Muscle of back (tissue), 3 donors: ENCODE measurements at regions not wholly inside any gene's neighbourhood (a gene's known extent, or its start where the extent isn't known, plus 50 kb on each side); places are given as distances from the start of the nearest gene placed in this dataset.
"Not testable (repeated sequence)": the region's sequence is repeated elsewhere in the genome, so short reads cannot be mapped to it uniquely, and the experiment has no call there.

Experiments
- DNase-seq, 3 donors: peaks; one replicate each; pipeline versions ENCODE4 v3.0.0 to v3.0.0-alpha.2; 2013

DNA sequence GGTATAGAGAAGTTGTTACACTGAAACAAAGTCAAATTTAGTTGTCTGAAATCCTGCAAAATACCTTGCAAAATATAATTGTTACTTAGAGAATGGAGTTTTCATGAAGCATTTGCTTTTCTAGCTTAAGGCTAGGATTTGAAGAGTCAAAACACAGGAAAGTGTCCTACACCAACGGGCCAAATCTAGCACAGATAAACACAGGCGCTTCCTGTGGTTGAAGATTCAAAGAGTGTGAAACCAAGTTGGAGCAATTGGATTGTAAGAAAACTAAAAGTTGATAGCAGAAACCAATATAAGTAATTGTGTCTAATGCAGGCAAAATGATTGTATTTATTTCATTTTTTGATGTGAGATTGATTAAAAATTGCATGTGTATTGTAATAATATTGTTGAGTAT is 2002.5 kb upstream of the TENM3 start:
- DNase-seq: no peak

DNA sequence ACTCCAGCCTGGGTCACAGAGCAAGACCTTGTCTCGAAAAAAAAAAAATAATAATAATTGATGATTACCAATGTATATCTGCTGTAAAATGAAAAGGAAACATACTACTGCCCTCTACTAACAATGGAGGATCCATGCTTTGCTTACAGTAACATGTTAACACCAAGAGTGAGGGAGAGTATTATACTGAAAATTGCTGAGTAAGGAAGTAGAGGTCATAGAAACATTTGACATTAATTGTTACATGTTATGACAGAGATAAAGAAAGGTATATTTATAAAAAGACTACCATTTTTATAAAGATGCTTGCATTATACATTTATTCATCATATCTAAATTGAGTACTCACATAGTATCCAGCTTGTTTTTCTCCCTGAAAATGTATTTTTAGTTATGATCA is 1989.8 kb upstream of the TENM3 start:
- no peak for DNase-seq

DNA sequence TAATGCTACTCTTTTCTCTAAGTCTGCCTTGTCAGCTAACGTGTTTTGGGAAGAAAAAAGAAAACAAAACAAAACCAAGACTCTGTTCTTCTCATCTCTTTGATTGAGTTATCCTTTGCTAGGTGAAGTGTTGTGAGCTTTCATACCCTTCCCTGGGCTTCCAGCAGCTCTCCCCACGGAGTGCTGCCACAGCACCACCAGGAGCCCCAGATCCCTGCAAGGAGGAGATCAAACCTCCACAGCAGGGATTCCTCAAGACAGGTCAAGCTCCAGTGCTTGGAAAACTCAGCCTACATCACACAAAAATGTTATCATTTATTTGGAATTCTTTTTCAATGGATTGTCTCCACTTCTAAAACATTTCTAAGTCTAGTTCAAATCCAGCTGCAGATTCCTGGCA is 1981.9 kb upstream of the TENM3 start:
- DNase-seq: no peak

DNA sequence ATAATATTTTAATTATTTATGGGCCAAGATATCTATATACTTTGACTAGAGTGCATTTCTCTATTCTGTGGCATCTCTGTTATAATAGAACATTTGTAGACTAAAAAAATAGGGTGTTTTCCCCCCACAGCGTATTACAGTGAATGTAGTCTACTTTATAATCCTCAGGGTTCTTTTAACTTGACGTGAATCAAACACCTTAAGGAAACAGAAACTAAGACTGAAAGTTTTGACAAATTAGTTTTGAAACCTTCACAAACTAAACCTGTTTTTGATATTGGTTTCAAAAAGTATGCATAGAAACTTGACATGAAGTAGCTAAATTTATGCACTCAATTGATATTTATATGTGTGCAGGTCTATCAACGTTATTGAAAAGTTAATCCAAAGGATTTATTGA is 1963.1 kb upstream of the TENM3 start:
- DNase-seq: no peak

DNA sequence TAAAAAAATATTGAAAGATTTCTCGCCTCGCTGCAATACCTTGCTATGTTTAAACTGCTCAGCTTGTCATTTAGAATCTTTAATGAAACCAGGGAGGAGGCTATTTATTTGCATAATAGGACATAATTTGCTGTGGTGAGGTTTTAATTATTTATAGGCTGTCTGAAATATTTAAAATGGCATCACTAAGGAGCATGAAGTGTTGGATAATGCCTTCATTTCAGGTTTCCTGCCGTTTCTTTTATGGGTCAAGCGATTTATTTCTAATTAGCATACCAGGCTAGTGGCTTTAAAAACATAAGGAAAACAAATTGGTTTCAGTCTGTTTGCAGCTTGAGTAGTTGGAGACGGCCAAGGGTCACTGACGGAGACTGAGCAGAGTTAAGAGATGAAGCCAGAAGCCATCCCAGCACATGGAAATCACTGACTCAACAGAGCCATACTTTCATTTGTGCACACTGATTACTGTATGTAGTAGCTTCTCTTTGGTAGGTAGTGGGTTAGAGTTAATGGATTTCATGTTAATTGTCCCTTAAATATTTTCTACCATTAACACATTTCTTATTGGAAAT is 1962.4 kb upstream of the TENM3 start:
- DNase-seq: no peak

DNA sequence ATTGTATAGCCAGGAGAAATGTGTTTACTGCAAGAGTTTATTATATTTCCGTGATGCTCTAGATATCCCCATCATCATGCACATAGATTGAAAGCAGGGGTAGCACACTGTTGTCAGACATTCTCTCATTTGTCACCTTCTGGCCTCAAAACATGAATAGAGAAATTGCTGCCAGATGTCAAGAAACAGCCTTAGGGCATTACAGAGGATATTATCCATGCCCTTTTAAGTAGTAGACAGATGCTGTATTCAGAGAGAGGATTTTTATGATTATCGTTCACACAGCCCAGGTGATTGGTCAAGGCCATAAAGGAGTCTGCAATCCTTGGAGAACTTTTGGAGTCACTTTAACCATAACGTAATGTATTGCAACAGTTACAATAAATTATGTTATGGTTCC is 1961.5 kb upstream of the TENM3 start:
- no peak for DNase-seq

DNA sequence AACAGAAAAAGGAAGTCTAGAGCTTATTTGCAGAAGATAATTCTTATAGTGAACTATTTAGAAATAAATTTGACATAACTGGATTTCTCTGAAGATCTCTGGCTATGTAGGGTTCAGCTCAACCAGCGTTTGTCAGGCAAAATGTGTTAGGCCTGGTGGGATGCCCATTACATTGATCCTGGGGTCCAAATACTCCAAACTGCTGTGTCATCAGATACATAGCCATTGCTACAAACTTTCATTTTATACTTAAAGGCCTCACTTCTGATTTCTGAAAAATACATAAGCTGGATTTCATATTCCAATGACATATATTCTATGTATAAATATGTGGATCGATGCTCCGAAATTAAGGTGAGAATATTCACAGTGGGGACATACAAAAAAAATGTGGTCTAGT is 1958.9 kb upstream of the TENM3 start:
- no peak for DNase-seq

DNA sequence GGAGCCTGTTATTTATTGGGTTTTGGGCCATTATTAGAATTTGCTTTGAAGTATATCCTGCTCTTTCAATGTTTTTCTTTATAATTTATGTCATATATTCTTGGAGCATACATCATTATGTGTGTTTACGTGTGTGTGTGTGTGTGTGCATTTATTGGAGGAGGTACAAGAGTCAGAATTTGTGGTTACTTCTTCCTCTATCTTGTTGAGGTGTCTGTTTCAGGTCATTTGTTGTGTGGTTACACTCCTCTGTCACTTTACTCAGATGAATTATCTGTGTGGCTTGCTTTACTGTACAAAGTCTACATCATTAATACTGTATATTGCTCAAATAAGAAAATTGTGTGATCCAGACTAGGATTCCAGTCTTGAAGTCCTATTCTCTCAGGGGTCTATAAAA is 1957.4 kb upstream of the TENM3 start:
- no peak for DNase-seq

DNA sequence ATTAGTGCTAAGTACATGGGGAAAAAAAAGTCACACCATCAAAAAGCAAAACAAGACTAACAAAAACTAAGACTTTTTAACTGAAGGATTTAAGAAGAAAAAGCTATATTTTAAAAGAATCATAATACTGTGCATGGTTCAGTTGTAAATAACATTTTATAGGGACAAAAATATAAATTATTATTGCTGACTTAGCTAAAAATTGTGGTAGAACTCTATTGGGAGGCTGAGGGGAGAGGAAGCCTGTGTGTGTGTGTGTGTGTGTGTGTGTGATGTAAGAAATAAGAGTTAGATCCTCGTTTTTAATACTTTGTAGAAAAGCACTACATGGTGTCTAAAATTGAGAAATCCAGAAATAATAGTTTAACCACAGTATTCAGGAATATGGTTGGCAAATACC is 1950.9 kb upstream of the TENM3 start:
- no peak for DNase-seq

DNA sequence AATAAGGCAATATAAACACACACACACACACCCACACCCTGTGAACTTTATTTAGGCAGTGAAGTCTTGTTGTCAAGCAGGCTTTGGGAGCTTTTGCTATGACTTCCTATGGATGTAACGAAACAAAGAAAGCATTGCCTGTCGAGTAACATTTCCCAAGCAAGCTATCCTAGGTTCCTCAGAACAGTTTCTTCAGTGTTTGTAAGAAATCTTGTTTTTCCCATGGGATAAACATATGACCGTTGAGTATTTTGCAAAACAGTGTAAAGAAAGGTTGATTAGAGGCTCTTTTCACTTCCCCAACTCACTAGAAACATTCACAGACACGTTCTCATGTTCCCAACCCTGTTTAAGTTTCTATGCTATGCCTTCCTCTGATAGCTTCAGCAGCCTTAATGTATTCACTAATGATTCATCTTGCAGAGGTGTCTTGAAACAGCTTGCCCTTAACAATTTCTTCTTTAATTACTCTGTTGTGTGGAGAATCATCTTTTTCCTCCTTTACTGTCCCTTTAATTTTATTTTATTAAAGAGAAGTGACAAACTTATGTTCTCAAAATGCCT is 1947.1 kb upstream of the TENM3 start:
- DNase-seq: no peak

DNA sequence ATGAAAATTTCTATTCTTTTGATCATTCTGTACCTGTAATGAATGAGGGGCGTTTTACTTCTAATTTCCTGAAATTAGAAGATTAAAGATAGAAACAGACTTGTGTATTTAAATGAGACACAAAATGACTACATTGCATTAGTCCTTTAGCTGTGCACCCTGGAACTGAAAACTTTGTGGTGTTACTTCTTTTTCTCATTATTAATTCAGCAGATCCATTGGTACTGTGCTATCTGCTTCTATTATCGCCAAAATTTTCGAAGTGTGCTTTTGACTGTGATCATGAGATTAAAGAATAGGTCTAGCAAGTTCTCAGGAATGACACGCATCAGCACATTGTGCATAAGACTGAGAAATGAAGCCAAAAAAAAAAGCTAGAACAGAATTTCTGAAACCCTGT is 1938.9 kb upstream of the TENM3 start:
- DNase-seq: no peak

DNA sequence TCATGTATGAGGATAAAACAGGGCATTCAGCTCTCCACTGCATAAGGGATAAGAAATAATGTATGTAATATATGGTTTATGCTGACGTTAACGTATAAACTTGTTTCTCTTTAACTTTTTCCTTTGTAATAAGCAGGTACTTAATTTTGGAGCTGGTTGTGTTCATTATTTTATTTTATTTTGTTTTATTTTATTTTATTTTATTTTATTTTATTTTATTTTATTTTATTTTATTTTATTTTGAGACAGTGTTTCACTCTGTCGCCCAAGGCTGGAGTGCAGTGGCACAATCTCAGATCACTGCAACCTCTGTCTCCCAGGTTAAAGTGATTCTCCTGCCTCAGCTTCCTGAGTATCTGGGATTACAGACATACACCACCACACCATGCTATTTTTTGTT is 1932.6 kb upstream of the TENM3 start:
- no peak for DNase-seq

DNA sequence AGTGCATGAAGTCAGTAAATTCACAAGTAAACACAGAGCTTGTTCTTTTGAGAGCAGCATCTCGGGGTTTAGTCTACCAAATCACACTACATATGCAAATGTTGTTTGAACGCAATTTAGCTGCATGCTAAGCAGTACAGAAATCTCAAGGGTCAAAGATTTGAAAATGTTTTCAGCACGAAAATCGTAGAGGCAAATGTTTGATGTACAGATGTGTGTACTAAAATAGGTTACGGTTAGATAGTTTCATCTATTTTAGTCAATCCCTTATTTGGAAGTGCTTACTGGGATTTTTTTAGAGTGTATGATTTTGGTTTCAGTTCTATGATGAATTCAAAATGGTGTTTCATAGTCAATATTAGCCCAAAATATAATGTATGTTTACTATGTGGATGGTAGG is 1928.2 kb upstream of the TENM3 start:
- DNase-seq: no peak

DNA sequence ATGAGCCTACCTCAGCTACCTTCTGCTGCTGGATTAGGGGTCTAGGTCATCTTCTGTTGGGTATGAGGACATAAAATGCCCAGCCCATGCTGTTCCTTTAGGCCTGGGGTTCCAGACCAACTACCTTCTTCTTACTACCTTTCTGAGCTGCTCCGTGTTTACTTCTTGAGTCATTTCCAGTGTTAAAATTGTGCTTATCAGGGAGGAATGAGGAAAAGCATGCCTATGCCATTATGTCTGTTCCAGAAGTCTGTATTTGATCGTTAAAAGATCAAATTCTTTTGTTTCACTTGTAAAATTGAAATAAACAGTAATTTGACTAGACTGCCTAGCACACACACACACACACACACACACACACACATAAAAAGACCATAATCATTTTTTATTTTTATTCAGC is 1912.7 kb upstream of the TENM3 start:
- DNase-seq: no peak

DNA sequence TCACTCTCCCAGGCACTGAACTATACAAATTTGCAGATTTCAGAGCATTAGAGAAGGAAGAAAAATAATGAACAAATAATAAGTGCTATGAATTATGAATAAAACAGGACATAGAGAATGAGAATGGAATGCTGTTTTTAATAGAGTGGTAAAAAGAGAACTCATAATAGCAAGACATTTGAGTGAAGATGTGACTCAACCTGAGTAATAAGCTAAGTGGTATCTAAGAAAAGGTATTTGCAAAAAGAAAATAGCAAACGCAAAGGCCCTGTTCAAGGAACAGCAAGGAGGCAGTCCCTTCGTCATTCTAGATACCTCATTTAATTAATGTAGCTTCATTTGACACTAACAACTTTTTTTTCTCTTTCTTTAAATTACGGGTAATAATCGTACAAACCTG is 1910.0 kb upstream of the TENM3 start:
- no peak for DNase-seq

DNA sequence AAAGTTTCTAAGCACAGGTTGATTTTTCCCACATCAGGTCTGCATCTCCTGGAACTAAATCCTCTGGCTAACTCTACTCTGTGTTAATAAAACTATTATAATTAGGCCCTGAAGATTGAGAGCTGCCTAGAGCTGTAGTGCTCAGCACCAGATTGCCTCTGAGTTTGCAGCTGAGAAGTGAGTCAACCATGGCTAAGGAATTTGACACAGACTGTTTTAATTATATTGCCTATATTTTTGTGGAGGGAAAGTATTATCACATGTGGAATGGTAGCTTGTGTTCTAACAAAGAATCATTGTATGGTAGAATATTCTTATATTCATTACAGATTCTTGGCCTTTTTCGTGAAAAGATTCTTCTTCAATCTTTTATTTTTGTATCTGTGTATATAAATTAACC is 1907.6 kb upstream of the TENM3 start:
- DNase-seq: peak in 1 of 3 donors; percentile 24

DNA sequence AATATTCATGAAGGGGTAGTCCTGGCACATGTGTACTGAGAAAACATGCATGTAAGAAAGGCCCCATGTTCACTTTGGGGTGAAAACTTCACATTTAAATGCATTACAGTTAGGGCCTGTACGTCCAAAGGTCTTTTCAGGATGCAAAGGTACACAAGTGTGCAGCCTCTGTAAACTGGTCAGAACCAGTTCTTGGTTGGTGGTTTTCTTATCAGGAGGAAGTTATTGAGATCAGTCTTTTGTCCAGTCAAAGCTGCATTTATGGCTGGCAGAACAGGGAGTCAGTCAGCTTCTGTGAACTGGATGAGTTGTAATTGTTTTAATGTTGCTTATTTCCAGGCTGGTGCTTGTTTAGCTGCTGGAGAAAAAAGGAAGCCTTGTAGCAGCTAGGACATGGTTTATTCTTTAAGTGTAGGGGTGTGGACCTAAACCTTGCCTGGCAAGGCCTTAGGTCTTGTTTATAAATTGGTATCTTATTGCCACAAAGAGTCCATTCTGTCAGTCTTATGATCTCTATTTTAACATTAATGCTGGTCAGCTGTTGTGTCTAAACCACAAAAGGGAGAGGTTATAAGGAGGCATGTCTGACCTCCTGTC is 1906.6 kb upstream of the TENM3 start:
- DNase-seq: no peak

DNA sequence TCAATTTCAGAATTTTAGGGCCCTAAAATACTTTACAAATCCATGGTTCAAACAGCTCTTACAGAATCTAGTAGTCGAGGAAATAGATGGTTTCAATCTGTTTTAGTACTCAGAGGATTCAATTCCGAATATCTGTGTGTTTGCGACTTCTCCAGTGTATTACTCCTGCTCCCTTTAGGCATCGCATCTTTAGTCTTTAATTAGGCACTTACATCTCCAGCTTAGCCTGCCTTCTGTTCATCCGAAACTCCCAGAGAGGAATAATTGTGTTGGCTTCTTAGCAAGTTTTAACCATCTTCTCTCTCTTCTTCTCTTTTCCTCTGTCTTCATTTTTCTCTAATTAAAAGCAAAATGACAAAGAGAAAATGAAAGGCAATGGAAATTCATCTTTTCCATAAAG is 1901.3 kb upstream of the TENM3 start:
- no peak for DNase-seq

DNA sequence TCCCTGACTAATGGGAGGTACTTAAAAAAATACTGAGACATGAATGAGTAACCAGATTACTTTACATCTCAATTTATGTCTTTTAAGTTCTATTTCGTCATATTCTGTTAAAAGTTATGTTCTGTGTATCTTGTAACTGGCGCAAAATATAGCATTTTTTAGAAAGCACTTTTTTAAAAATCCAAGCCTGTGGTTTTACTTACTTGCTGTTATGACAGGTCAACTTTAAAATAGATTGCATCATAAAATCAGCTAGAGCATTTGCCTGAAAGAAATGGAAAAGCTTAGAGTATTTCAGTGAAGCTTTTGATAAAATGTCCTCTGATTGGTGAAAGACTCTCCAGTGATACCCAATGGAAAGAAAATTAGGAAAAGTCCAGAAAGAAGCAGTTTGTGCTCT is 1892.3 kb upstream of the TENM3 start:
- peak in 1 of 3 donors; percentile 13 for DNase-seq

DNA sequence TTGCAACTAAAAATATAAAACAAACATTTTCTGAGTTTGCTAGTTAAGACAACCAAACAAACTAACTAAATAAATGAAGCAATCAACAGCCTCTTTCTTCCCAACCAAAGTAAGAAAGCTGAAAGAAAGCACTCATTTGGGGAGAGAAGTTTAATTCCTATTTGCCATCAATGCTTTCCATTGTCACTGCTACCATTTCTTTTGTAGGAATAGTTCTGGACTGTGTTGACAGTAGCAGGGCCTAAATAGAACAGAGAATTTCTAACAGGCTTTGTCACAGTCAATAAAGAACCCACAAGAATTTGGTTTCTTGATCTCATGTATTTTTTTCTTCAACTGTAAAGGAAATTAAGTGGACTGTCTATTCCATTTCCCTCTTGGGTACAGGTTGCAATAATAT is 1886.4 kb upstream of the TENM3 start:
- DNase-seq: no peak

DNA sequence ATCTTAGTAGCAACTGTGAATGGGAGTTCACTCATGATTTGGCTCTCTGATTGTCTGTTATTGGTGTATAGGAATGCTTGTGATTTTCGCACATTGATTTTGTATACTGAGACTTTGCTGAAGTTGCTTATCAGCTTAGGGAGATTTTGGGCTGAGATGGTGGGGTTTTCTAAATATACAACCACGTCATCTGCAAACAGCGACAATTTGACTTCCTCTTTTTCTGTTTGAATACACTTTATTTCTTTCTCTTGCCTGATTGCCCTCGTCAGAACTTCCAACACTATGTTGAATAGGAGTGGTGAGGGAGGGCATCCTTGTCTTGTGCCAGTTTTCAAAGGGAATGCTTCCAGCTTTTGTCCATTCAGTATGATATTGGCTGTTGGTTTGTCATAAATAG is 1883.1 kb upstream of the TENM3 start:
- DNase-seq: not testable (repeated sequence)

DNA sequence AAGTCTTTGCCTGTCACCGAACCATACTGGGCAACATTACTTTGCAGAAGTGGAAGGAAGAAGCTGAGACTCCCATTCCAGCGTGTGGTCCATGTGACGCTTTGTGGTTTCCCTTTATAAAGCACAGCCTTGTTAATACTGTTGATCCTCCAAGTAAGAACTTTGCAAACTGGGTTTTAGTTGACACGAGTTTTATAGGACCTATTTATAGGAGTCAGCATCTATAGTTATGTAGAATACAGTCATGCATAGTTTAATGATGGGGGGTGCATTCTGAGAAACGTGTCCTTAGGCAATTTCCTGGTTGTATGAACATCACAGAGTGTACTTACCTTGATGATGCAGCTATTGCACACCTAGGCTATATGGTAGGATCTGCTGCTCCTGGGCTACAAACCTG is 1879.4 kb upstream of the TENM3 start:
- DNase-seq: no peak

DNA sequence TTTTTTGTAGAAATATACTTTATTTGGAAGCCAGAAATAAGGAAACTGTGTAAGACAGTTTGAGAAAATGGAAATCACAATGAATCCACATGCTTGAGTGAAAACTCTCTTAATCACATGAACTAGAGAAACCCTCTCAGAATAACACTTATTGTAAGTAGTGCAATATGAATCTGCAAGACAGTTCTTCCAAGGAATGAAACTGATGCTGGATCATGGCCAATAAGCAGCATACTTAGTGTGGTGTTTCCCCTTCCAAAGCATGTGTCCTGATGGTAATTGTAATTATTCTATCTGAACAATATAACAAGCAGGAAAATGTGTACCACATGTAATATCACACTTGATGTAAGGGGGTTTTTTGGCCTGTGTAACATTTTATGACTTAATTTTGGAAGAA is 1870.5 kb upstream of the TENM3 start:
- DNase-seq: peak in 2 of 3 donors; percentile 19 to 27

DNA sequence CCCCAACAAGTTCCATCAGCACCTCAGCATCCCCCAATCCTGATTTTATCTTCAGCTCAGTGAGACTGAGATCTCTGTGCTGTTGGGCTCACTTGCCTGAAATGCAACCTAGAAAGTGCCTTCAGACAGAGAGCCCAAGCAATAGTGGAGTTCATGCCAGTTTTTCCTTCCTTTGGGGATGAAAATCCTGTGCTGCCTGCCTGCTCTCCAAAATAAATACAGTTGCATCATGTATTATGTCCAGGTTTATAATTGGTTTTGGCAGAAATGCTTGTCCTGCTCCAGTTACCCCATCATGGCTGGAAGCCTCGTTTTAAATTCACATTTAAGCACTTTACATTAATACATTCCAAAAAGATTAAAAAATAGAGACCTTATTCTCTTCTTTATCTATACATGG is 1865.5 kb upstream of the TENM3 start:
- no peak for DNase-seq
